Hippocampal formation (tissue), 2 donors: ENCODE measurements at regions not wholly inside any gene's neighbourhood (a gene's known extent, or its start where the extent isn't known, plus 50 kb on each side); places are given as distances from the start of the nearest gene placed in this dataset.

Source experiments
- DNase-seq, 2 donors: peaks; one replicate each; lab custom pipeline; 2025; lab: John Stamatoyannopoulos, UW

DNA sequence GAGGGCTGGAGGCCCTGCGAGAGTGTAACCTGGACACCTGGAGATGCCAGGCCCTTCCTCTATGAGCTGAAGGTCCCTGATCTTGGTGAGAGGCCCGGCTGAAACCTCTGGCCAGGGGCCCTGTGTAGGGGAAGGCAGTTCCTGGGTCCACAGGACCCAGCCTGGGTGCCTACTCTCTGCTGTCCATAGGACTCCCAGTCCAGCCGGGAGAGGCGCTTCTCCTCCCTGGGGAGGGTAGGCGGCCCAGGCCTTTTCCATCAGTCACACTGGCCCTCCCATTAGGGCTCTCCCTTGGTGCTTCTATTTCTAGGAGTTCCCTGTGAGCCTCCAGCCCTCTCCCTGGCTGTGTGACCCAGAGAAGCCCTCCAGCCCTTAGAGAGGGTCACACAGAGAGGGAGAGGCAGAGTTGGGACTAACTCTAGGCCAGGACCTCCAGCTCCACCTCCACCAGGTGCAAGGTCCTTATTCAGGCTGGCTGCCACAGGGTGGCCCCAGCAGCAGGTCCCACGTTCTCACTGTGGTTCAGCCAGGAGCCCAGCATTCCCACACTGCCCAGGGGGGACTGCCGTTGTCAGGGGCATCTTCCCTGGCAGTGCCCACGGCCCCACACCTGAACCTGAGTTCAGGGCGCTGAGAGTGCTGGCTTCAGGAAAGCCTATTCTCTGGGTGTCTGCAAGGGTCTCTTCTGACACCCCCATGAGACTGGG lies 146.8 kb downstream of the SMAD6 start:
- no peak for DNase-seq

DNA sequence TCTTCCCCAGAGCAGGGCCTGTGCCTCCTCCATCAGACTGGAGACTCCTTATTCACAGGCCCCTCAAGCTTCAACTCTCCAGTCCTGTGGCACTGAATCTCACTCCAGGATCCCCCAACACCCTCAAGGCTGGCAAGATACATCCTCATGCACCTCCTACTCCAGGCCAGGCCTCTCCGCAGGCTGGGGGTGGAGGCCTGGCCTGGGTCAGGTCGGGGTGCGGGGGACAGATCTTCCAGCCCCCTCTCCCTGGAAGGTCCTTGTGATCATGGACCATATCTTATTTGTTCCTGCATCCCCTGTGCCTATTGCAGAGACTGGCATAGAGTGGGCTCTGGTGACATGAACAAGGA lies 147.3 kb downstream of the SMAD6 start:
- DNase-seq = no peak

- DNase-seq = no peak
Measured at GRCh38 chr15:66849746-66850077, 147.7 kb downstream of the SMAD6 start.

DNA sequence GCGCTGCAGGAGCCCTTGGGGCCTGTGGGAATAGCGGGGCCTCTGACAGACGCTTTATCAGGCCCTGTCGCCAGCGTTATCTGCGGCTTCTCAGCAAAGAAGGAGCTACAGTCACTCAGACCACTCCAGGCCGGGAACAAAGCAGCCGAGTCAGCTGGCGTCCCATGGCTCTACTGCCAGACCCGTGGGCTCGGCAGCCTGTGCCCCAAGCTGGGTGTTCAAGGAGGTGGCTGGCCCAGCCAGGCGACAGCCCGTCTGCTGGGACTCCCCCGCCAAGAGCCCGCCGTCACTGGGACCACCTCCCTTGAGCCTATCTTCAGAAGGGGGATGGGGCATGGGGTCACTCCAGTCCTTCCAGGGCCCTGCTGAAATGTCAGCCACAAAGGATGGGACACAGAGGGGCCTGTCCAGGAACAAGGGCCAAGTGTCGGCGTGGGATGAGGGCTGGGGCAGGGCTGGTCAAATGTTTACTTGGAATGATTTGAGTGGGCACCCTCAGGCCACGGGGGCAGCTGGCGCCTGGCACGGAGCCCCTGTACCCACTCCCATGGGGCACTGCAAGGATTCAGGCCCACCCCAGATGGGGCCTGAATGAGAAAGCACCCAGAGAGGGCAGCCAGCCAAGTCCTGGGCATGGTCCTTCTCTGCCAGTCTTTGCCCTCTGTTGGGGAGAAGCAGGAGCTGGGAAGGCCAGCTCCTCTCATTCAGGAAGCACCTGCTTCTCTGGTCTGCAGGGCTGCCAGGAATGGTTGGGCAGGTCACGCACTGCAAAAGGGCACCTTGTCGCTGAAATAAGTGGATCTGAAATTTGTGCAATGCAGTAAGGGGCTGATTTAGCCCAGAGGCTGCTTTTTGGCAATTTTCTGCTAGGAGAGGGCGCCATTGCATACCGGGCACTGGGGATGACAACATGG lies 148.3 kb downstream of the SMAD6 start:
- DNase-seq = no peak

GRCh38 chr15:66850996-66851310 lies 148.9 kb downstream of the SMAD6 start:
- DNase-seq = no peak

- DNase-seq = peak; percentile 24 to 42
Measured at GRCh38 chr15:66851311-66852063, 149.5 kb downstream of the SMAD6 start.

- no peak for DNase-seq
Measured at GRCh38 chr15:66852064-66852905, 150.2 kb downstream of the SMAD6 start.

DNA sequence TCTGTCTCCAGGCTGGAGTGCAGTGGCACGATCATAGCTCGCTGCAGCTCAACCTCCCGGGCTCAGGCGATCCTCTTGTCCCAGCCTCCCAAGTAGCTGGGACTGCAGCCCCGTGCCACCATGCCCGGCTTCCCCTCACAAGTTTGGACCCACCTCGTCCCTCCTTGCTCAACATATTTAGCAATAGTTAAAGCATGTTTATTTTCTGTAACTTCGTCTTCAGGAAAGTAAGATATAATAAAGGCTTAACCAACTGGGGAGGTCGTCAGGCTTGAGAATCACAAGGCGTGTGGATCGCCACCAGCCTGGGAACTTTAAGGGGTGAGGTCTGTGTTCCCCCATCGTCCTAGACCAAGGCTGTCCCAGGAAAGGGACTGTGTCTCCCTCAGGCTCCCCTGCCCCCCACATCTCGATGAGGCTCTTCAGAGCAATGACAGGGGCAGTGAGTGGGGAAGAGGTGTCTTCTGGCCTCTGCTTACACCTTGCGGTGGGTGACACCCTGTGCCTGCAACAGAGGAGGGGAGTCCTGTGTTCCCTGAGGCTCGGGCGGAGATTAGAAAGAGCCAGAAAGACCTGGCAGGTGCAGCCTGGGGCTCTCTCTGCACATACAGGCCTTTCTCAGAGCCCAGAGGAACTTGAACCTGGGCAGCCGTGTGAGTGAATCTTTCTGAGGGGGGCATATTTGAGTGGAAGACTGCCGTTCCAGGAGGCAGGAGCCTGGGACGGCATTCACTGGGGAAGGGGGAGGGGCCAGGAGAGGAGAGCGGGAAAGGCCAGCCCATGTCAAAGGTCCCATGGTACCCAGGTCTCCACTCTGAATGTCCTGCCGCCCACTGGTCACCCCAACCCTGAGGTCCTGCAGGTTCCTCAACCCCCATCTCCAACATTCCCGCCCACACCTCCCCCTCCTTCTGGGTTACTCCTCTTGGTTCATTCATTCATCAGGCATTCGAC lies 152.3 kb downstream of the SMAD6 start:
- no peak for DNase-seq

- DNase-seq = no peak
Measured at GRCh38 chr15:66855041-66855440, 153.0 kb downstream of the SMAD6 start.

DNA sequence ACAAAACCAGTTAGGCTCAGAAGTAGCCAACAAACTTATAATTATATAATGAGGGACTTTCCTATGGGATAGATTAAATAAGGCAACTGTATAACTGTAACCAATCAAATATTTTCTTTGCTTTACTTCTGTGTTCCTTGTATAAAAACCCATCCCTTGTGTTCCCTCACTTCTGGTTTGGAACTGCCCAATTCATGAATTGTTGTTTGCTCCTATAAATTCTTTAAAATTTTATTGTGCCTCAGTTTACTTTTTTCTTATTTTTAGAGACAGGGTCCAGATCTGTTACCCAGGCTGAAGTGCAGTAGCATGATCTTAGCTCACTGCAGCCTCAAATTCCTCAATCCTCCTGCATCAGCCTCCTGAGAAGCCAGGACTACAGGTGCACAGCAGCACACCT lies 155.7 kb downstream of the SMAD6 start:
- no peak for DNase-seq

DNA sequence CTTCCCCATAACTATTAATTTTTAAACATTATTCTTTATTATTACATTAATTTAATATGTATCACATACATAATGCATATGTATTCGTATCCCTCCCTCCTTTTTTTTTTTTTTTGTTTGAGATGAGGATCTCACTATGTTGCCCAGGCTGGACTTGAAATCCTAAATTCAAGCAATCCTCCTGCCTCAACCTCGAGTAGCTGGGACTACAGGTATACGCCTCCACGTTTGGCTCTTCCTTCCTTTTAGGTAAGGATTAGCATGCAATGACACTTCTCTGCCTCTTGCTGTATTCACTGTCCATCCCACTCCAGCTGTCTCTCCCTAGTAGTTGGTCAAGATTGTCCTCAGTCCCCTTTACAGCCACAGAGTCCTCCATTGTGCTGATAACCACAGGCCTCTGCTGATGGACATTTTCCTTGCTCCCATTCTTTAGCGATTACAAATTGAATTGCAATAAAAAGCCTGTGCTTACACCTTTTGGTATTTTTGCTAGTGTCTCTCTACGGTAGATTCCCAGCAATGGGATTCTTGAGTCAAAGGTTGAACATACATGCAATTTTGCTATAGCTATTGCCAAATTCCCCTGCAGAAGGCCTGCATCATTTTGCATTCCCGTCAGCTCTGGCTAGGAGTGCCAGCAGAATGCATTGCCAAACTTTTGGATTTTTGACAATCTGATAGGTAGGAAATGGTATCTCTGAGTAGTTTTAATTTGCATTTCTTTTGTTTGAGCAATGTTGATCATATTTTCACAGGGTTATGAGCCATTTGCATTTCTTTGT lies 156.6 kb downstream of the SMAD6 start:
- DNase-seq = no peak

GRCh38 chr15:66859688-66860253 lies 157.7 kb downstream of the SMAD6 start:
- no peak for DNase-seq

- no peak for DNase-seq
Measured at GRCh38 chr15:66860844-66861243, 158.8 kb downstream of the SMAD6 start.

DNA sequence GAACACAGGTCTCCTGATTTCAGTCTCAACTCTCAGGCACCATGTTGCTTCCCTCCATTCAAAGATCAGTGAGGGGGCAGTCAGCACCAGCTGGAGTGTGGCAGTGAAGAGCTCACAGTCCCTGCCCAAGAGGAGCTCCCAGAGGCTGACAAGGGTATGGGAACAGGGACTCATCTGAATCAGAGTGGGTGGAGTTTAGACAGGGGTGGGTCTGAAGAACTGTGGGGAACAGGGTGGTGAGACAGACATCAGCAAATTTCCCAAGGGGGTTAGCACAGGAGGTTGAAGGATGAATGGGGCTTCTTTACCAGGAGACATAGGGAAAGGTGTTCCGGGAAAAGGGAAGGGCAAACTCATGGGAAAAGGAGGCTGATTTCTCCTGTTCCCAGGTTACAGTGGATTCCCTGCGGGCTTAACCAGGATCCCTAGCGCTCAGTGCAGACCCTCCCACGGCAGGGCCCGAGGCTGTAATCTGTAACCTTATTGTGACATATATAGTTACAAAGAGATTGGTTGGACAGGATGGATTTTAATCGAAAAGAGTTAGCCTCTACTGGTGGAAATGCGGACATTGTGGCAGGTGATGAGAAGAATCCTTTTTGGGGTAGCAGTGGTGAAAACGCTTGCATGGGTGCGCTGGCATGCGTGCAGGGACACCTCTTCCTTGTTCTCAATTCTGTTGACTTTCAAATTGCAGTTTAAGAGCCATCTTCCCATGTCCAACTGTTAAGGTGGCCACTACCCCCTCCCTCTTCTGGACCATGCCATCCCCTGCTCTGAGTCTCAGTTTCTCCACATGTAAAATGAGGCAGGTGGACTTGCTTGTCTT lies 160.3 kb downstream of the SMAD6 start:
- no peak for DNase-seq

DNA sequence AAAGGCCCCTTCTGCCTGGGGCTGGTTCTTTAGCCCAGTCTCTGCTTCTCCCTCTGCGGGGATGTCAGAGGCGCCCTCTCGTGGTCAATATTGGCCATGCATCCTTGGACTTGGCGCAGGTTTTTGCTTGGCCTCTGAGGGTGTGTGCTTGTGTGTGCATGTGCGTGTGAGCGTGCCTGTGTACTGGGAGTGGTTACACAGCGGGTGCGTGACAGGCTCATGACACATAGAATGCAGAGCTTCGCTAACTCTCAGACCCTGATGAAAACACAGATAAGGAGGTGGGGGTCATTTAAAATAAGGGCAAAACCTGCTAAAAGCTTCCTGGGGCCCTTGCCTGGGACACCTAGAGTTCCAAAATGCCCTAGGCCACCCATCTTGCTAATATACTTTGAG lies 160.9 kb downstream of the SMAD6 start:
- peak in 1 of 2 donors; percentile 49 for DNase-seq

GRCh38 chr15:66863390-66864085 lies 161.5 kb downstream of the SMAD6 start:
- no peak for DNase-seq

DNA sequence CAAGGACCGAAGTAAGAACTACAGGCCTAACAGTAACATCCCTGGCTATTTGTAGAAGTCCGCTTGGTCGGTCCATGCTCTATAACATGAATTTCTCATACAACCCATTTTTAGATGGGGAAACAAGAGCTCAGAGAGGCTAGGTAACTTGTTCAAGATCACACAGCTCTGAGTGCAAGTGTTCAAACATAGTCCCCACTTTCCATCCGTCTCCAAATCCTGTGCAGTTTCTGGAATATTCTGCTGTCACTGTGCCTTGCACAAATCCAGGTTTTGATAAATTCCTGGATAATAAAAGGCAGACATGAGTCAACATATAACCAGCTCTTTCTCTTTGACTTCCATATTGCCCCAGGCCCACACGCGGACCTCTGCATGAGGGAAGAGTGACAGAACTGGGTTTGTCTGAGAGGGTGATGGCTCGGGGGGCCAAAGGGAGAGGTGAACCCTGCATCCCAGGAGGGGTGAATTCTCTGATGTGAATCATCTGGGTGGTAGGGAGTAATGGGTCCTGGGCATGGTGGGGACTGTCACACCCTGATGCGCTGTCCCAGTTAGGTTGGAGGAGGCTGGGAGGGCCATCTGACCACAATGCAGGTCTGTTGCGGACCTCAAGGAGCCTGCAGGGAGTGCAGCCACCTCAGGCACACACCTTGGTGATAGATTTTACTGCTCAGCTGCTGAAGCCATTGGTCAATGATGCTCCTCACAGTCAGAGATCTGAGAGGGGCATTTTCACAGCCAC lies 162.2 kb downstream of the SMAD6 start:
- DNase-seq = no peak
